DMS79 (cell line): ENCODE measurements at regions not wholly inside any gene's neighbourhood (a gene's known extent, or its start where the extent isn't known, plus 50 kb on each side); places are given as distances from the start of the nearest gene placed in this dataset.

Source experiments
- DNase-seq: peaks from one replicate; lab custom pipeline; 2025; lab: John Stamatoyannopoulos, UW

- peak; percentile 88 for DNase-seq
Observed at GRCh38 chr12:41932470-41932991, 212.1 kb downstream of the GXYLT1 start.

GRCh38 chr12:41930866-41931437 lies 213.7 kb downstream of the GXYLT1 start:
- DNase-seq: no peak

GRCh38 chr12:41924111-41924510 lies 220.6 kb downstream of the GXYLT1 start:
- DNase-seq: no peak

- DNase-seq: no peak
Observed at GRCh38 chr12:41923351-41923750, 221.3 kb downstream of the GXYLT1 start.

GRCh38 chr12:41920355-41920754 lies 224.3 kb downstream of the GXYLT1 start:
- peak; percentile 61 for DNase-seq

GRCh38 chr12:41919526-41920261 lies 225.0 kb downstream of the GXYLT1 start:
- DNase-seq: peak; percentile 77

GRCh38 chr12:41919048-41919447 lies 225.6 kb downstream of the GXYLT1 start:
- peak; percentile 36 for DNase-seq

- no peak for DNase-seq
Observed at GRCh38 chr12:41917938-41918341, 226.7 kb downstream of the GXYLT1 start.

- no peak for DNase-seq
Observed at GRCh38 chr12:41917181-41917580, 227.5 kb downstream of the GXYLT1 start.

- no peak for DNase-seq
Observed at GRCh38 chr12:41910578-41911320, 233.9 kb downstream of the GXYLT1 start.

GRCh38 chr12:41908206-41908605 lies 236.5 kb downstream of the GXYLT1 start:
- DNase-seq: no peak

GRCh38 chr12:41907550-41907949 lies 237.1 kb downstream of the GXYLT1 start:
- no peak for DNase-seq

- no peak for DNase-seq
Observed at GRCh38 chr12:41907021-41907420, 237.7 kb downstream of the GXYLT1 start.

GRCh38 chr12:41905759-41906297 lies 238.8 kb downstream of the GXYLT1 start:
- DNase-seq: no peak

- no peak for DNase-seq
Observed at GRCh38 chr12:41905073-41905758, 239.5 kb downstream of the GXYLT1 start.

GRCh38 chr12:41904041-41904440 lies 240.6 kb downstream of the GXYLT1 start:
- DNase-seq: no peak

- no peak for DNase-seq
Observed at GRCh38 chr12:41903014-41903708, 241.5 kb downstream of the GXYLT1 start.

- DNase-seq: no peak
Observed at GRCh38 chr12:41899577-41899976, 245.1 kb downstream of the GXYLT1 start.

GRCh38 chr12:41897593-41897992 lies 247.1 kb downstream of the GXYLT1 start:
- no peak for DNase-seq

- no peak for DNase-seq
Observed at GRCh38 chr12:41893491-41893890, 251.2 kb downstream of the GXYLT1 start.

GRCh38 chr12:41892302-41892701 lies 252.4 kb downstream of the GXYLT1 start:
- no peak for DNase-seq
